Neural progenitor cell (in vitro differentiated cells): ENCODE measurements at regions not wholly inside any gene's neighbourhood (a gene's known extent, or its start where the extent isn't known, plus 50 kb on each side); places are given as distances from the start of the nearest gene placed in this dataset.

Experiments
- EZH2 ChIP-seq: fragments of 200-600 bp; sonication (generic); IDR thresholded peaks from 2 replicates; pipeline ENCODE4 v1.6.1; 2017; ENCODE audit warnings: antibody characterized with exemption, mild to moderate bottlenecking, moderate library complexity
- EZH2phosphoT487 ChIP-seq: fragments of 200-600 bp; sonication (generic); IDR thresholded peaks from 2 replicates; pipeline ENCODE4 v1.6.1; 2017; ENCODE audit warnings: antibody characterized with exemption
- TF ChIP-seq, protein P1 (sequence below): fragments of 200-600 bp; sonication (generic); IDR thresholded peaks from 2 replicates; pipeline ENCODE4 v1.5.1; 2017; ENCODE audit warnings: antibody characterized with exemption, mild to moderate bottlenecking

- TF ChIP-seq, protein P1, sequence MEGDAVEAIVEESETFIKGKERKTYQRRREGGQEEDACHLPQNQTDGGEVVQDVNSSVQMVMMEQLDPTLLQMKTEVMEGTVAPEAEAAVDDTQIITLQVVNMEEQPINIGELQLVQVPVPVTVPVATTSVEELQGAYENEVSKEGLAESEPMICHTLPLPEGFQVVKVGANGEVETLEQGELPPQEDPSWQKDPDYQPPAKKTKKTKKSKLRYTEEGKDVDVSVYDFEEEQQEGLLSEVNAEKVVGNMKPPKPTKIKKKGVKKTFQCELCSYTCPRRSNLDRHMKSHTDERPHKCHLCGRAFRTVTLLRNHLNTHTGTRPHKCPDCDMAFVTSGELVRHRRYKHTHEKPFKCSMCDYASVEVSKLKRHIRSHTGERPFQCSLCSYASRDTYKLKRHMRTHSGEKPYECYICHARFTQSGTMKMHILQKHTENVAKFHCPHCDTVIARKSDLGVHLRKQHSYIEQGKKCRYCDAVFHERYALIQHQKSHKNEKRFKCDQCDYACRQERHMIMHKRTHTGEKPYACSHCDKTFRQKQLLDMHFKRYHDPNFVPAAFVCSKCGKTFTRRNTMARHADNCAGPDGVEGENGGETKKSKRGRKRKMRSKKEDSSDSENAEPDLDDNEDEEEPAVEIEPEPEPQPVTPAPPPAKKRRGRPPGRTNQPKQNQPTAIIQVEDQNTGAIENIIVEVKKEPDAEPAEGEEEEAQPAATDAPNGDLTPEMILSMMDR = no peak
- TF ChIP-seq EZH2phosphoT487 (no peak), EZH2 (no peak)
Observed at GRCh38 chr14:71415404-71415690, 508.1 kb downstream of the PCNX1 start.
